H9 (cell line): ENCODE measurements at regions not wholly inside any gene's neighbourhood (a gene's known extent, or its start where the extent isn't known, plus 50 kb on each side); places are given as distances from the start of the nearest gene placed in this dataset.

Experiments used
- DNase-seq: peaks from one replicate; pipeline ENCODE4 v3.0.0-alpha.2; 2017
- H2AFZ ChIP-seq: one replicate; pipeline ENCODE4 v1.6.1; 2013; ENCODE audit warnings: mild to moderate bottlenecking, low read length, control low read depth, moderate library complexity
- H2AK5ac ChIP-seq: 2 replicates; pipeline ENCODE4 v1.6.1; 2013; ENCODE audit warnings: low read length, control low read depth, mixed read lengths; ENCODE audit not compliant: insufficient read length
- H2BK120ac ChIP-seq: one replicate; pipeline ENCODE4 v1.6.1; 2013; ENCODE audit warnings: low read depth, mild to moderate bottlenecking, low read length, control low read depth, inconsistent platforms; ENCODE audit not compliant: poor library complexity, severe bottlenecking
- H2BK12ac ChIP-seq: 2 replicates; pipeline ENCODE4 v1.6.1; 2013; ENCODE audit warnings: low read length, control low read depth, mixed read lengths, low read depth; ENCODE audit not compliant: insufficient read length
- H2BK15ac ChIP-seq: 2 replicates; pipeline ENCODE4 v1.6.1; 2013; ENCODE audit warnings: low read depth, low read length, control low read depth
- H2BK20ac ChIP-seq: one replicate; pipeline ENCODE4 v1.6.1; 2013; ENCODE audit warnings: low read depth, mild to moderate bottlenecking, low read length, control low read depth, inconsistent platforms; ENCODE audit not compliant: poor library complexity, severe bottlenecking
- H2BK5ac ChIP-seq: 2 replicates; pipeline ENCODE4 v1.6.1; 2013; ENCODE audit warnings: low read length, control low read depth, mixed read lengths; ENCODE audit not compliant: insufficient read length
- H3K14ac ChIP-seq: 2 replicates; pipeline ENCODE4 v1.6.1; 2013; ENCODE audit warnings: low read length, control low read depth; ENCODE audit not compliant: insufficient read depth
- H3K18ac ChIP-seq: 2 replicates; pipeline ENCODE4 v1.6.1; 2013; ENCODE audit warnings: low read depth, mild to moderate bottlenecking, mixed read lengths, low read length, control low read depth; ENCODE audit not compliant: insufficient read length
- H3K23ac ChIP-seq: 2 replicates; pipeline ENCODE4 v1.6.1; 2013; ENCODE audit warnings: low read length, control low read depth, mixed read lengths, low read depth; ENCODE audit not compliant: insufficient read length
- H3K23me2 ChIP-seq: 2 replicates; pipeline ENCODE4 v1.6.1; 2013; ENCODE audit warnings: low read depth, mild to moderate bottlenecking, mixed read lengths, low read length, control low read depth; ENCODE audit not compliant: insufficient read length, poor library complexity, severe bottlenecking
- H3K27ac ChIP-seq: 2 replicates; pipeline ENCODE4 v1.5.1; 2013; ENCODE audit warnings: low read length, control low read depth, mixed read lengths, low read depth; ENCODE audit not compliant: insufficient read length
- H3K27me3 ChIP-seq: 2 replicates; pipeline ENCODE4 v1.6.1; 2013; ENCODE audit warnings: low read length, control low read depth, inconsistent platforms; ENCODE audit not compliant: insufficient read depth
- H3K4ac ChIP-seq: 2 replicates; pipeline ENCODE4 v1.6.1; 2013; ENCODE audit warnings: low read depth, mild to moderate bottlenecking, control low read depth, inconsistent platforms, low read length, moderate library complexity
- H3K4me1 ChIP-seq: 2 replicates; pipeline ENCODE4 v1.6.1; 2013; ENCODE audit warnings: low read length, control low read depth, inconsistent platforms; ENCODE audit not compliant: insufficient read depth
- H3K4me2 ChIP-seq: 2 replicates; pipeline ENCODE4 v1.6.1; 2013; ENCODE audit warnings: low read length, control low read depth, mixed read lengths; ENCODE audit not compliant: insufficient read length, insufficient read depth
- H3K56ac ChIP-seq: 2 replicates; pipeline ENCODE4 v1.6.1; 2013; ENCODE audit warnings: low read depth, mild to moderate bottlenecking, mixed read lengths, low read length, control low read depth; ENCODE audit not compliant: insufficient read length
- H3K79me1 ChIP-seq: 2 replicates; pipeline ENCODE4 v1.6.1; 2013; ENCODE audit warnings: low read depth, mild to moderate bottlenecking, moderate library complexity, low read length, control low read depth, inconsistent platforms; ENCODE audit not compliant: insufficient read depth, poor library complexity, severe bottlenecking
- H3K79me2 ChIP-seq: 2 replicates; pipeline ENCODE4 v1.6.1; 2013; ENCODE audit warnings: low read length, control low read depth, inconsistent platforms; ENCODE audit not compliant: insufficient read depth
- H3K9ac ChIP-seq: 2 replicates; pipeline ENCODE4 v1.6.1; 2013; ENCODE audit warnings: low read length, control low read depth, mixed read lengths; ENCODE audit not compliant: insufficient read length; ENCODE audit errors: extremely low read depth
- H3K9me3 ChIP-seq: one replicate; pipeline ENCODE4 v1.6.1; 2013; ENCODE audit warnings: low read depth, low read length, inconsistent platforms; ENCODE audit not compliant: control insufficient read depth
- H3T11ph ChIP-seq: one replicate; pipeline ENCODE4 v1.6.1; 2013; ENCODE audit warnings: mild to moderate bottlenecking, low read length, control low read depth, inconsistent platforms
- H4K20me1 ChIP-seq: one replicate; pipeline ENCODE4 v1.6.1; 2013; ENCODE audit not compliant: control insufficient read depth, insufficient read length, insufficient read depth
- H4K5ac ChIP-seq: 2 replicates; pipeline ENCODE4 v1.6.1; 2013; ENCODE audit warnings: low read depth, mild to moderate bottlenecking, mixed read lengths, low read length, control low read depth; ENCODE audit not compliant: insufficient read length
- H4K8ac ChIP-seq: replicated peaks from 2 replicates; pipeline ENCODE4 v1.6.1; 2013; ENCODE audit warnings: low read length, control low read depth, mixed read lengths, low read depth; ENCODE audit not compliant: insufficient read length
- H4K91ac ChIP-seq: 2 replicates; pipeline ENCODE4 v1.6.1; 2013; ENCODE audit warnings: low read depth, mild to moderate bottlenecking, moderate library complexity, mixed read lengths, low read length, control low read depth; ENCODE audit not compliant: insufficient read length
- H3K27ac Mint-ChIP-seq, 3 experiments: 2 replicates in 2 of 3; 3 replicates in 1 of 3; pipeline ENCODE4 v1.8.0; 2020 to 2021; ENCODE audit warnings: mixed read lengths in 3 of 3, mild to moderate bottlenecking in 1 of 3, moderate library complexity in 1 of 3
- H3K27me3 Mint-ChIP-seq: 2 replicates; pipeline ENCODE4 v1.8.0; 2021; ENCODE audit warnings: low read depth, mild to moderate bottlenecking, moderate library complexity, mixed read lengths
- H3K36me3 Mint-ChIP-seq, 3 experiments: 2 replicates in 2 of 3; 3 replicates in 1 of 3; pipeline ENCODE4 v1.8.0; 2020 to 2021; ENCODE audit warnings: low read depth in 3 of 3, mixed read lengths in 3 of 3; ENCODE audit not compliant: insufficient read depth in 1 of 3
- H3K4me1 Mint-ChIP-seq, 2 experiments: 2 replicates each; pipeline ENCODE4 v1.8.0; 2020; ENCODE audit warnings: mixed read lengths in 2 of 2
- H3K4me3 Mint-ChIP-seq, 2 experiments: 2 replicates in 1 of 2; 3 replicates in 1 of 2; pipeline ENCODE4 v1.8.0; 2020 to 2021; ENCODE audit warnings: mild to moderate bottlenecking in 2 of 2, mixed read lengths in 2 of 2, moderate library complexity in 1 of 2
- H3K9me3 Mint-ChIP-seq, 2 experiments: 2 replicates in 1 of 2; 3 replicates in 1 of 2; pipeline ENCODE4 v1.8.0; 2020; ENCODE audit warnings: mild to moderate bottlenecking in 2 of 2, mixed read lengths in 2 of 2, moderate library complexity in 1 of 2
- WGBS: extraction: QIAGEN DNeasy Blood & Tissue Kit; methylation state at CpG from one replicate; pipeline ENCODE4 v1.1.7; 2013; ENCODE audit warnings: missing lambda C conversion rate, low lambda C conversion rate, mixed read lengths; ENCODE audit not compliant: insufficient read length; ENCODE audit errors: extremely low coverage; 5-methylcytosine and 5-hydroxymethylcytosine counted together
- TF ChIP-seq, protein P1 (sequence below): fragments of 200-600 bp; sonication (generic); conservative IDR thresholded peaks from 3 replicates; pipeline ENCODE4 v1.8.0; 2021; ENCODE audit warnings: antibody characterized with exemption, mild to moderate bottlenecking

DNA sequence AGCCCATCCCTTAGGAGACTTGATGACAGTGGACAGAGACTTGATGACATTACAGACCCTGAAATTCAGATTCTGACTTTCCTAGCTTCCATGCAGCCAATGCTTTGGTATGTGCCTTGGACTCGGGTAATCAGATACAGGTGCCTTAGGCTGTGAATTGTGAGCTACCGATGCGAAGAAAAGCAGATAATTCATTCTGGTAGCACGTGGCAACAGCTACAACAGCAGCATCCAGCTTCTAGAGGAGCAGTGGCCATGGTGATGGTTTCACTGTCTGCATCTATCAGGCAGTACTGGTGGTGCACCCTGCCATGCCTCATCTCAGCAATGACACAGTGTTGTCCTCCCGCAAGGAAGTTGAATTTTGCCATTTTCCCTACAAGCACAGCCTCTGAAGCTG, 126.9 kb upstream of the TAPT1 start:
- no CpG with 5 or more reads among the region's 5 CpGs for WGBS

More for the DNA sequence above, 126.9 kb upstream of the TAPT1 start:
- no peak overlapping the region for H2AFZ ChIP-seq
- no peak overlapping the region for H2BK5ac ChIP-seq
- H3K56ac ChIP-seq = no peak overlapping the region
- no peak overlapping the region for H3K27ac ChIP-seq
- no peaks in the 10 kb centered on the region for H3K36me3 Mint-ChIP-seq
- no peaks in the 10 kb centered on the region for H3K9me3 Mint-ChIP-seq
- H3K9me3 ChIP-seq = no peaks in the 10 kb centered on the region
- no peak overlapping the region for H3K4me3 Mint-ChIP-seq
- no peaks in the 10 kb centered on the region for H3K79me1 ChIP-seq
- no peak overlapping the region for H3K23ac ChIP-seq
- H2BK12ac ChIP-seq = no peak overlapping the region
- H2BK15ac ChIP-seq = no peak overlapping the region
- no peak overlapping the region; the same call in 1 of the 2 replicates for H3K14ac ChIP-seq
- no peaks in the 10 kb centered on the region for H4K20me1 ChIP-seq
- no peak overlapping the region for H4K5ac ChIP-seq
- peaks cover 3% of the 10 kb centered on the region; the same call in 1 of the 2 replicates for H3K27me3 Mint-ChIP-seq
- DNase-seq = no peak
- H3K18ac ChIP-seq = no peak overlapping the region
- H3K4me1 ChIP-seq = no peaks in the 10 kb centered on the region
- no peaks in the 10 kb centered on the region for H3K23me2 ChIP-seq
- no peaks in the 10 kb centered on the region for H3K27me3 ChIP-seq
- TF ChIP-seq, protein P1, sequence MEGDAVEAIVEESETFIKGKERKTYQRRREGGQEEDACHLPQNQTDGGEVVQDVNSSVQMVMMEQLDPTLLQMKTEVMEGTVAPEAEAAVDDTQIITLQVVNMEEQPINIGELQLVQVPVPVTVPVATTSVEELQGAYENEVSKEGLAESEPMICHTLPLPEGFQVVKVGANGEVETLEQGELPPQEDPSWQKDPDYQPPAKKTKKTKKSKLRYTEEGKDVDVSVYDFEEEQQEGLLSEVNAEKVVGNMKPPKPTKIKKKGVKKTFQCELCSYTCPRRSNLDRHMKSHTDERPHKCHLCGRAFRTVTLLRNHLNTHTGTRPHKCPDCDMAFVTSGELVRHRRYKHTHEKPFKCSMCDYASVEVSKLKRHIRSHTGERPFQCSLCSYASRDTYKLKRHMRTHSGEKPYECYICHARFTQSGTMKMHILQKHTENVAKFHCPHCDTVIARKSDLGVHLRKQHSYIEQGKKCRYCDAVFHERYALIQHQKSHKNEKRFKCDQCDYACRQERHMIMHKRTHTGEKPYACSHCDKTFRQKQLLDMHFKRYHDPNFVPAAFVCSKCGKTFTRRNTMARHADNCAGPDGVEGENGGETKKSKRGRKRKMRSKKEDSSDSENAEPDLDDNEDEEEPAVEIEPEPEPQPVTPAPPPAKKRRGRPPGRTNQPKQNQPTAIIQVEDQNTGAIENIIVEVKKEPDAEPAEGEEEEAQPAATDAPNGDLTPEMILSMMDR = no peak
- no peak overlapping the region for H4K91ac ChIP-seq
- no peaks in the 10 kb centered on the region for H3K79me2 ChIP-seq
- H2BK20ac ChIP-seq = no peak overlapping the region
- no peak overlapping the region for H3T11ph ChIP-seq
- no peak overlapping the region for H3K27ac Mint-ChIP-seq
- no peak overlapping the region for H4K8ac ChIP-seq
- H3K4me1 Mint-ChIP-seq = peaks cover 27 to 31% of the 10 kb centered on the region in 2 experiments
- no peak overlapping the region for H3K9ac ChIP-seq
- H3K4me2 ChIP-seq = no peak overlapping the region
- no peak overlapping the region for H3K4ac ChIP-seq
- no peak overlapping the region for H2BK120ac ChIP-seq
- H2AK5ac ChIP-seq = no peak overlapping the region
